ENCODE measurements at regions not wholly inside any gene's neighbourhood (a gene's known extent, or its start where the extent isn't known, plus 50 kb on each side); places are given as distances from the start of the nearest gene placed in this dataset.

GRCh38 chr13:62635161-62635560 is 1219.5 kb upstream of the PCDH20 start:
- peak; percentile 1 for DNase-seq (ENCODE audit: low read depth)
- no peak for TF ChIP-seq CTCF (conservative IDR thresholded peaks at IDR 0.05; ENCODE audit: control insufficient read depth, insufficient read depth, low read depth, low read length)
- no peak overlapping the region for H3K4me3 ChIP-seq (ENCODE audit: control insufficient read depth, low read depth, low read length)

GRCh38 chr13:62633448-62633847 is 1217.8 kb upstream of the PCDH20 start:
- TF ChIP-seq CTCF (conservative IDR thresholded peaks at IDR 0.05; ENCODE audit: control insufficient read depth, insufficient read depth, low read depth, low read length), result no peak

GRCh38 chr13:62631619-62632018 is 1216.0 kb upstream of the PCDH20 start:
- no peak overlapping the region for H3K4me3 ChIP-seq (ENCODE audit: control insufficient read depth, low read depth, low read length)
- no peak for TF ChIP-seq CTCF (conservative IDR thresholded peaks at IDR 0.05; ENCODE audit: control insufficient read depth, insufficient read depth, low read depth, low read length)
- DNase-seq (ENCODE audit: low read depth), result no peak

More at GRCh38 chr13:62633448-62633847, 1217.8 kb upstream of the PCDH20 start:
- no peak overlapping the region for H3K4me3 ChIP-seq (ENCODE audit: control insufficient read depth, low read depth, low read length)
- no peak for DNase-seq (ENCODE audit: low read depth)

- no peak overlapping the region for H3K4me3 ChIP-seq (ENCODE audit: control insufficient read depth, low read depth, low read length)
- DNase-seq (ENCODE audit: low read depth), result no peak
- TF ChIP-seq CTCF (conservative IDR thresholded peaks at IDR 0.05; ENCODE audit: control insufficient read depth, insufficient read depth, low read depth, low read length), result no peak
Observed at GRCh38 chr13:62631124-62631523, 1215.5 kb upstream of the PCDH20 start.

GRCh38 chr13:62629618-62630017 is 1214.0 kb upstream of the PCDH20 start:
- DNase-seq (ENCODE audit: low read depth), result no peak
- no peak overlapping the region for H3K4me3 ChIP-seq (ENCODE audit: control insufficient read depth, low read depth, low read length)
- no peak for TF ChIP-seq CTCF (conservative IDR thresholded peaks at IDR 0.05; ENCODE audit: control insufficient read depth, insufficient read depth, low read depth, low read length)

GRCh38 chr13:62627226-62627625 is 1211.6 kb upstream of the PCDH20 start:
- DNase-seq (ENCODE audit: low read depth), result no peak
- H3K4me3 ChIP-seq (ENCODE audit: control insufficient read depth, low read depth, low read length), result no peak overlapping the region
- no peak for TF ChIP-seq CTCF (conservative IDR thresholded peaks at IDR 0.05; ENCODE audit: control insufficient read depth, insufficient read depth, low read depth, low read length)

GRCh38 chr13:62626771-62627170 is 1211.1 kb upstream of the PCDH20 start:
- TF ChIP-seq CTCF (conservative IDR thresholded peaks at IDR 0.05; ENCODE audit: control insufficient read depth, insufficient read depth, low read depth, low read length), result peak; percentile 13
- no peak for DNase-seq (ENCODE audit: low read depth)
- H3K4me3 ChIP-seq (ENCODE audit: control insufficient read depth, low read depth, low read length), result no peak overlapping the region

Data from fibroblast of mammary gland (primary cell).